ENCODE measurements at regions not wholly inside any gene's neighbourhood (a gene's known extent, or its start where the extent isn't known, plus 50 kb on each side); places are given as distances from the start of the nearest gene placed in this dataset.

DNA sequence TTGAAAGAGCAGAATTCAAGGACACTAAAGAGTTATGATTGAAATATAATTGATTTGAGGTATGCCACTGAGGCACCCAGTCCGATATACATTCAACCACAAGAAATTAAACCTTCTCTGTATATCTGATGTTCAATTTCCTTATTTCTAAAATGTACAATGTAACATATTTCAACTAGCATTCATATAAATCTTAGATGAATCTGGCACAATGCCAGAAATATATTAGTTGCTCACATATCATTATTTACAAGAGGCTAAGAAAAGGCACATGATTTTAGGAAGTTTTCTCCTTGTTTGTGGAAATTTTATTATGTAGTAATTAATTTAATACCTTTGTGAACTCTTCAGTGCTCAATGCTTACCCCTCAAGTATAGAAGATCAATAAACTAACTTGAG is 532.3 kb downstream of the KCNA4 start:
- ChIA-PET CTCF (interaction anchor here (0.6 kb wide), 1 partner anchor 102 kb away, joined by 3 read pairs; no protein-coding TSS in a partner anchor), POLR2A (no interaction called here)
- Histone ChIP-seq H3K9me3 (ENCODE audit: control insufficient read depth, insufficient read depth, low read depth, low read length) (no peaks in the 10 kb centered on the region), H3K4me3 (ENCODE audit: low read depth, low read length) (no peak overlapping the region), H3K36me3 (ENCODE audit: control insufficient read depth in 2 of 2, insufficient read depth in 1 of 2, low read length in 2 of 2) (no peaks in the 10 kb centered on the region), H3K27ac (ENCODE audit: extremely low read depth, low read depth, low read length) (no peak overlapping the region), H3K4me1 (ENCODE audit: control insufficient read depth, insufficient read depth, low read length) (no peaks in the 10 kb centered on the region)
- TF ChIP-seq, protein P1, sequence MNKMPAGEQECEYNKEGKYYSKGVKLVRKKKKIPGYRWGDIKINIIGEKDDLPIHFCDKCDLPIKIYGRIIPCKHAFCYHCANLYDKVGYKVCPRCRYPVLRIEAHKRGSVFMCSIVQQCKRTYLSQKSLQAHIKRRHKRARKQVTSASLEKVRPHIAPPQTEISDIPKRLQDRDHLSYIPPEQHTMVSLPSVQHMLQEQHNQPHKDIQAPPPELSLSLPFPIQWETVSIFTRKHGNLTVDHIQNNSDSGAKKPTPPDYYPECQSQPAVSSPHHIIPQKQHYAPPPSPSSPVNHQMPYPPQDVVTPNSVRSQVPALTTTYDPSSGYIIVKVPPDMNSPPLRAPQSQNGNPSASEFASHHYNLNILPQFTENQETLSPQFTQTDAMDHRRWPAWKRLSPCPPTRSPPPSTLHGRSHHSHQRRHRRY (tag by site-specific recombination; IDR thresholded peaks at IDR 0.05), result no peak
- TF ChIP-seq TRIM28 (IDR thresholded peaks at IDR 0.05; ENCODE audit: borderline replicate concordance, low read length) (no peak), KLF7 (tag by site-specific recombination; IDR thresholded peaks at IDR 0.05; ENCODE audit: borderline replicate concordance) (no peak), ZNF266 (tag by site-specific recombination; IDR thresholded peaks at IDR 0.05; ENCODE audit: low read depth) (no peak), ZNF366 (tag by site-specific recombination; conservative IDR thresholded peaks at IDR 0.05) (no peak), ZNF19 (tag by site-specific recombination; IDR thresholded peaks at IDR 0.05; ENCODE audit: low read depth) (no peak), ZNF24 (tag by site-specific recombination; IDR thresholded peaks at IDR 0.05) (no peak), ZXDB (tag by site-specific recombination; IDR thresholded peaks at IDR 0.05) (no peak), ZNF404 (tag by site-specific recombination; IDR thresholded peaks at IDR 0.05) (no peak), KLF10 (tag by site-specific recombination; IDR thresholded peaks at IDR 0.05) (no peak), ZFP69B (tag by site-specific recombination; IDR thresholded peaks at IDR 0.05) (no peak), EGR2 (tag by site-specific recombination; IDR thresholded peaks at IDR 0.05; ENCODE audit: low read depth) (no peak), SP2 (tag by site-specific recombination; IDR thresholded peaks at IDR 0.05) (no peak), ZBTB17 (tag by site-specific recombination; IDR thresholded peaks at IDR 0.05) (no peak), ZBTB7A (tag by site-specific recombination; IDR thresholded peaks at IDR 0.05; ENCODE audit: low read depth) (no peak)
- TF ChIP-seq, protein P2, sequence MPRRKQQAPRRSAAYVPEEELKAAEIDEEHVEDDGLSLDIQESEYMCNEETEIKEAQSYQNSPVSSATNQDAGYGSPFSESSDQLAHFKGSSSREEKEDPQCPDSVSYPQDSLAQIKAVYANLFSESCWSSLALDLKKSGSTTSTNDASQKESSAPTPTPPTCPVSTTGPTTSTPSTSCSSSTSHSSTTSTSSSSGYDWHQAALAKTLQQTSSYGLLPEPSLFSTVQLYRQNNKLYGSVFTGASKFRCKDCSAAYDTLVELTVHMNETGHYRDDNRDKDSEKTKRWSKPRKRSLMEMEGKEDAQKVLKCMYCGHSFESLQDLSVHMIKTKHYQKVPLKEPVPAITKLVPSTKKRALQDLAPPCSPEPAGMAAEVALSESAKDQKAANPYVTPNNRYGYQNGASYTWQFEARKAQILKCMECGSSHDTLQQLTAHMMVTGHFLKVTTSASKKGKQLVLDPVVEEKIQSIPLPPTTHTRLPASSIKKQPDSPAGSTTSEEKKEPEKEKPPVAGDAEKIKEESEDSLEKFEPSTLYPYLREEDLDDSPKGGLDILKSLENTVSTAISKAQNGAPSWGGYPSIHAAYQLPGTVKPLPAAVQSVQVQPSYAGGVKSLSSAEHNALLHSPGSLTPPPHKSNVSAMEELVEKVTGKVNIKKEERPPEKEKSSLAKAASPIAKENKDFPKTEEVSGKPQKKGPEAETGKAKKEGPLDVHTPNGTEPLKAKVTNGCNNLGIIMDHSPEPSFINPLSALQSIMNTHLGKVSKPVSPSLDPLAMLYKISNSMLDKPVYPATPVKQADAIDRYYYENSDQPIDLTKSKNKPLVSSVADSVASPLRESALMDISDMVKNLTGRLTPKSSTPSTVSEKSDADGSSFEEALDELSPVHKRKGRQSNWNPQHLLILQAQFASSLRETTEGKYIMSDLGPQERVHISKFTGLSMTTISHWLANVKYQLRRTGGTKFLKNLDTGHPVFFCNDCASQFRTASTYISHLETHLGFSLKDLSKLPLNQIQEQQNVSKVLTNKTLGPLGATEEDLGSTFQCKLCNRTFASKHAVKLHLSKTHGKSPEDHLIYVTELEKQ (tag by site-specific recombination; IDR thresholded peaks at IDR 0.05; ENCODE audit: borderline replicate concordance), result no peak
- TF ChIP-seq, protein P3, sequence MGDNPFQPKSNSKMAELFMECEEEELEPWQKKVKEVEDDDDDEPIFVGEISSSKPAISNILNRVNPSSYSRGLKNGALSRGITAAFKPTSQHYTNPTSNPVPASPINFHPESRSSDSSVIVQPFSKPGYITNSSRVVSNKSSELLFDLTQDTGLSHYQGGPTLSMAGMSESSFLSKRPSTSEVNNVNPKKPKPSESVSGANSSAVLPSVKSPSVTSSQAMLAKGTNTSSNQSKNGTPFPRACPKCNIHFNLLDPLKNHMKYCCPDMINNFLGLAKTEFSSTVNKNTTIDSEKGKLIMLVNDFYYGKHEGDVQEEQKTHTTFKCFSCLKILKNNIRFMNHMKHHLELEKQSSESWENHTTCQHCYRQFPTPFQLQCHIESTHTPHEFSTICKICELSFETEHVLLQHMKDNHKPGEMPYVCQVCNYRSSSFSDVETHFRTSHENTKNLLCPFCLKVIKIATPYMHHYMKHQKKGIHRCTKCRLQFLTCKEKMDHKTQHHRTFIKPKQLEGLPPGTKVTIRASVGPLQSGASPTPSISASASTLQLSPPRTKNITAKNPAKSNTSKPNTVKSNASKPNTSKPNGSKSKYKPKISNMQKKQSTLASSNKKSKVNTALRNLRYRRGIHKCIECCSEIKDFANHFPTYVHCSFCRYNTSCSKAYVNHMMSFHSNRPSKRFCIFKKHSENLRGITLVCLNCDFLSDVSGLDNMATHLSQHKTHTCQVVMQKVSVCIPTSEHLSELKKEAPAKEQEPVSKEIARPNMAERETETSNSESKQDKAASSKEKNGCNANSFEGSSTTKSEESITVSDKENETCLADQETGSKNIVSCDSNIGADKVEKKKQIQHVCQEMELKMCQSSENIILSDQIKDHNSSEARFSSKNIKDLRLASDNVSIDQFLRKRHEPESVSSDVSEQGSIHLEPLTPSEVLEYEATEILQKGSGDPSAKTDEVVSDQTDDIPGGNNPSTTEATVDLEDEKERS (tag by site-specific recombination; IDR thresholded peaks at IDR 0.05), result no peak

DNA sequence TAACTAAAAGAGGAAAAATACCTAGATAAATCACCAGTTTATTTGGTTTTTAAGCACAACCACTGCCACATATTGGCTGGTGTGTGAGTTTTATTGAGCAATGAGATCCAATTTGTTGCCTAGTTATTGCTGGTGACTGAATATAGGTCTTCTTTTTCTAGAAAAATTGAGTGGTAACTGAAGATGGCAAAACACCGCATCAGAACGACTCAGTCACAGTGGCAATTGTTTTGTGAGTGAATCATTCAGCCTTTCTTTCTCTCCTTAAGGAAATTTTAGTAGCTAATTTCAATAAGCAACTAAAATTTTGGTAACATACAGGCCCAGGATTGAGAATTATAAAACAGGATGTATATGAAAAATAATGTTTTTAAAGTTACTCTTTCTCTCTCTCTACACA is 533.0 kb downstream of the KCNA4 start:
- no peaks in the 10 kb centered on the region for H3K36me3 ChIP-seq (ENCODE audit: control insufficient read depth in 2 of 2, insufficient read depth in 1 of 2, low read length in 2 of 2)
- POLR2A ChIA-PET, result no interaction called here

More for the DNA sequence above, 533.0 kb downstream of the KCNA4 start:
- Histone ChIP-seq H3K27ac (ENCODE audit: extremely low read depth, low read depth, low read length) (no peak overlapping the region), H3K9me3 (ENCODE audit: control insufficient read depth, insufficient read depth, low read depth, low read length) (no peaks in the 10 kb centered on the region), H3K4me3 (ENCODE audit: low read depth, low read length) (no peak overlapping the region), H3K4me1 (ENCODE audit: control insufficient read depth, insufficient read depth, low read length) (no peaks in the 10 kb centered on the region)
- CTCF ChIA-PET, result interaction anchor here (0.6 kb wide), 1 partner anchor 101 kb away, joined by 3 read pairs; no protein-coding TSS in a partner anchor
- TF ChIP-seq ZNF48 (tag by site-specific recombination; IDR thresholded peaks at IDR 0.05), result no peak
- TF ChIP-seq, protein P4, sequence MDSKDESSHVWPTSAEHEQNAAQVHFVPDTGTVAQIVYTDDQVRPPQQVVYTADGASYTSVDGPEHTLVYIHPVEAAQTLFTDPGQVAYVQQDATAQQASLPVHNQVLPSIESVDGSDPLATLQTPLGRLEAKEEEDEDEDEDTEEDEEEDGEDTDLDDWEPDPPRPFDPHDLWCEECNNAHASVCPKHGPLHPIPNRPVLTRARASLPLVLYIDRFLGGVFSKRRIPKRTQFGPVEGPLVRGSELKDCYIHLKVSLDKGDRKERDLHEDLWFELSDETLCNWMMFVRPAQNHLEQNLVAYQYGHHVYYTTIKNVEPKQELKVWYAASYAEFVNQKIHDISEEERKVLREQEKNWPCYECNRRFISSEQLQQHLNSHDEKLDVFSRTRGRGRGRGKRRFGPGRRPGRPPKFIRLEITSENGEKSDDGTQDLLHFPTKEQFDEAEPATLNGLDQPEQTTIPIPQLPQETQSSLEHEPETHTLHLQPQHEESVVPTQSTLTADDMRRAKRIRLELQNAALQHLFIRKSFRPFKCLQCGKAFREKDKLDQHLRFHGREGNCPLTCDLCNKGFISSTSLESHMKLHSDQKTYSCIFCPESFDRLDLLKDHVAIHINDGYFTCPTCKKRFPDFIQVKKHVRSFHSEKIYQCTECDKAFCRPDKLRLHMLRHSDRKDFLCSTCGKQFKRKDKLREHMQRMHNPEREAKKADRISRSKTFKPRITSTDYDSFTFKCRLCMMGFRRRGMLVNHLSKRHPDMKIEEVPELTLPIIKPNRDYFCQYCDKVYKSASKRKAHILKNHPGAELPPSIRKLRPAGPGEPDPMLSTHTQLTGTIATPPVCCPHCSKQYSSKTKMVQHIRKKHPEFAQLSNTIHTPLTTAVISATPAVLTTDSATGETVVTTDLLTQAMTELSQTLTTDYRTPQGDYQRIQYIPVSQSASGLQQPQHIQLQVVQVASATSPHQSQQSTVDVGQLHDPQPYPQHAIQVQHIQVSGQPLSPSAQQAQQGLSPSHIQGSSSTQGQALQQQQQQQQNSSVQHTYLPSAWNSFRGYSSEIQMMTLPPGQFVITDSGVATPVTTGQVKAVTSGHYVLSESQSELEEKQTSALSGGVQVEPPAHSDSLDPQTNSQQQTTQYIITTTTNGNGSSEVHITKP (tag by site-specific recombination; IDR thresholded peaks at IDR 0.05), result no peak
- TF ChIP-seq ZNF391 (tag by site-specific recombination; IDR thresholded peaks at IDR 0.05; ENCODE audit: borderline replicate concordance, low read depth), result no peak
- no peak for TF ChIP-seq ZBTB1 (tag by site-specific recombination; IDR thresholded peaks at IDR 0.05)
- TF ChIP-seq ZIC2 (tag by site-specific recombination; IDR thresholded peaks at IDR 0.05), result no peak
- no peak for TF ChIP-seq ZNF701 (tag by site-specific recombination; IDR thresholded peaks at IDR 0.05)
